Stimulated activated naive B cell treated with anti-CD40 and anti-IgM and Interleukin-4, amounts not matched to agents 10 μg/mL and 1 μg/mL and 100 μg/mL, for 72 hours (primary cell): ENCODE measurements at regions not wholly inside any gene's neighbourhood (a gene's known extent, or its start where the extent isn't known, plus 50 kb on each side); places are given as distances from the start of the nearest gene placed in this dataset.
"Not testable (repeated sequence)": the region's sequence is repeated elsewhere in the genome, so short reads cannot be mapped to it uniquely, and the experiment has no call there.

ENCODE experiments used
- ATAC-seq, 2 donors: fragments of 150-1000 bp; cut with Tn5 transposase; replicated peaks; 2 replicates each; pipeline ENCODE4 v1.10.0; 2021; ENCODE audit warnings: moderate library complexity in 1 of 2
- DNase-seq: peaks from one replicate; pipeline ENCODE4 v3.0.0; 2021
- H3K27ac Mint-ChIP-seq: one replicate; pipeline ENCODE4 v1.8.0; 2022; ENCODE audit warnings: mild to moderate bottlenecking, mixed read lengths
- H3K27me3 Mint-ChIP-seq, 2 donors: one replicate each; pipeline ENCODE4 v1.8.0; 2022; ENCODE audit warnings: mixed read lengths in 2 of 2
- H3K36me3 Mint-ChIP-seq, 2 donors: one replicate each; pipeline ENCODE4 v1.8.0; 2022; ENCODE audit warnings: mixed read lengths in 2 of 2, mild to moderate bottlenecking in 1 of 2
- H3K4me1 Mint-ChIP-seq, 2 donors: one replicate each; pipeline ENCODE4 v1.8.0; 2022; ENCODE audit warnings: mixed read lengths in 2 of 2, mild to moderate bottlenecking in 1 of 2
- H3K4me3 Mint-ChIP-seq, 2 donors: one replicate each; pipeline ENCODE4 v1.8.0; 2022; ENCODE audit warnings: mild to moderate bottlenecking in 2 of 2, mixed read lengths in 2 of 2, moderate library complexity in 1 of 2
- H3K9me3 Mint-ChIP-seq, 2 donors: one replicate each; pipeline ENCODE4 v1.8.0; 2022; ENCODE audit warnings: mixed read lengths in 2 of 2, mild to moderate bottlenecking in 1 of 2

DNA sequence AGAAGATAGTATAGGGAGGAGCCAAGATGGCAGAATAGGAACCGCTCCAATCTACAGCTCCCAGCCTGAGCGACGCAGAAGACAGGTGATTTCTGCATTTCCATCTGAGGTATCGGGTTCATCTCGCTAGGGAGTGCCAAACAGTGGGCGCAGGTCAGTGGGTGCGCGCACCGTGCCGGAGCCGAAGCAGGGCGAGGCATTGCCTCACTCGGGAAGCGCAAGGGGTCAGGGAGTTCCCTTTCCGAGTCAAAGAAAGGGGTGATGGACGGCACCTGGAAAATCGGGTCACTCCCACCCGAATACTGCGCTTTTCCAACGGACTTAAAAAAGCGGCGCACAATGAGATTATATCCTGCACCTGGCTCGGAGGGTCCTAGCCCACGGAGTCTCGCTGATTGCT lies 201.2 kb downstream of the CETN3 start:
- H3K27me3 Mint-ChIP-seq, H3K4me3 Mint-ChIP-seq, H3K36me3 Mint-ChIP-seq, DNase-seq, H3K4me1 Mint-ChIP-seq, ATAC-seq, H3K27ac Mint-ChIP-seq: not testable (repeated sequence)
- peaks cover 6 to 13% of the 10 kb centered on the region in 2 donors for H3K9me3 Mint-ChIP-seq

DNA sequence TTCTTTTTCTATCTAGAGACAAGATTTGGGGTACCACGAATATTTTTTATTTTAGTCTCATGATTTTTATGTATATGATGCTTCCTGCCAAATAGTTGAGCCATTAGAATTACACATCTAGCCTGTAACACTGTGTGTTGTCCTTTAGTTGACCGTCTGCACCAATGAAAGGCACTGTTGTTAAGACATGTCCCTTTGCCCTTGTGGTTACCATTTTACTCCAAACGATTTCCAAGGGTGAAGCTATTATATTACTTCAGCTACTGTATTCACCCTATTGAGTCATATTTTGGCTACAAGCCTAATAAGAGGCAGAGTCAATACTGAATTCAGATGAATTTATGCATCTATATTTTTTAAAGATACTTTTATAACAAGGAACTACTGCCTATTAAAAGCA lies 207.6 kb downstream of the CETN3 start:
- H3K27ac Mint-ChIP-seq: peak overlapping the region; percentile 75
- peaks cover 4 to 7% of the 10 kb centered on the region in 2 donors for H3K4me1 Mint-ChIP-seq
- peaks cover 11 to 12% of the 10 kb centered on the region in 2 donors for H3K27me3 Mint-ChIP-seq
- H3K4me3 Mint-ChIP-seq: no peak overlapping the region
- no peak for DNase-seq
- H3K9me3 Mint-ChIP-seq: peaks cover 6 to 12% of the 10 kb centered on the region in 2 donors
- peaks cover 0 to 5% of the 10 kb centered on the region in 2 donors for H3K36me3 Mint-ChIP-seq
- no peak for ATAC-seq

DNA sequence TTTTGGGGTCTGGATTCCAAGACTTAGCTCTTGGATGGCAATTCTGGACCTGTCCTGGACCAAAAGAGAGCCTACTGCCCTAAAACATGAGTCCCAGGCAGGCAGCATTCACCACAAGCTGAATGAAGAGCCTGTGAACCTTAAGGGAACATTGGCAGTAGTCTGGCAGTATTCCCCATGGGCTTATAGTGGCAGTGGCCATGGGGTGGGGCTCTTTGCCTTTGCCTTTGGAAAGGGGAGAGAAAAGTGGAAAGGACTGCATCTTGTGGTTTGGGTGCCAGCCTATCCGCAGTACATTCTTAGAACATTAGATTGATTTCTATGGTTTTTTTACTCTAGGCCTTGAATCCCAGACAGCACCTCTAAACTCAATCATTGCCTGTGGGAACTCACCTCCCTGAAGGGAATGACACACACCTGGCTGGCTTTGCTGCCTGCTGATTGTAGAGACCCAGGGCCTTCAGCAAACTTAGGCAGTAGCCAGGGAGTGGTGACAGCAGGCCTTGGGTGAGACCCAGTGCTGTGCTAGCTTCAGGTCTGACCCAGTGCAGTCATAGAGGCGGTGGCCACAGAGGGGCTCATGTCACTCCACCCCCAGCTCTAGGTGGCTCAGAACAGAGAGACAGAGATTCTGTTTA lies 216.3 kb downstream of the CETN3 start:
- no peak for DNase-seq
- peaks cover 0 to 4% of the 10 kb centered on the region in 2 donors for H3K36me3 Mint-ChIP-seq
- H3K4me3 Mint-ChIP-seq: no peak overlapping the region
- H3K9me3 Mint-ChIP-seq: peaks cover 3 to 6% of the 10 kb centered on the region in 2 donors
- peaks cover 11 to 24% of the 10 kb centered on the region in 2 donors for H3K27me3 Mint-ChIP-seq
- no peak for ATAC-seq
- H3K4me1 Mint-ChIP-seq: peaks cover 3 to 4% of the 10 kb centered on the region in 2 donors
- no peak overlapping the region for H3K27ac Mint-ChIP-seq

DNA sequence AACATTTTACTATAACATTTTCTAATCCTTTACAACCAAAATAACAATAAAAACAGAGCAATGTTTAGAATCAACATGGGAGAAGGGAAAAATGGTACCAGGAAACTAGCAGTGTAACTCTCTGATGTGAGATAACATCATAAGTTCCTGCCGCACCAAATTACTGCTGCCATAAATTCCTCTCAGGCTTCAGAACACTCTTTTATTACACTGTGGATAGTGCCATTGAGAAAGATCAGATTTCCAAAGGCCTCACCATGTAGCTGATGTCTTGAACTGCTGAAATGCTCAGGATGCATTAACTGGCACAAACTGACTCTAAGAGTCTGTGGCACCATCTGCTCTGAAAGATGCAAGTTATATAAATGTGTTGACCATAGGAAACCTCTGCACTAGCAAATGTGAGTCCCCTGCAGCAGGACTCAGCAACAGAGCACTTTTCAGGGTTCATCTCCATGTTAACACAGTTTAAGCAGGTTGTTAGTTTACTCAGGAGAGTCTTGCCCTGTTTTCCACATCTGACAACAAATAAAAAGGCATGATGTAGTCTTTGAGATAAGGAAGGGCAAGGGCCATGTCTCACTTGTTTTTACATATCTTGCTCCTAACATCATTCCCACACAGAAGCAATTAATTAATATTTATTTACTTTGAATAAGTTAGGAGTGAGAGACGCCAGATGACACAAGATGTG lies 218.1 kb downstream of the CETN3 start:
- ATAC-seq (no peak), DNase-seq (no peak)
- no peak overlapping the region for H3K4me3 Mint-ChIP-seq
- H3K9me3 Mint-ChIP-seq: peaks cover 3 to 6% of the 10 kb centered on the region in 2 donors
- H3K4me1 Mint-ChIP-seq: no peaks in the 10 kb centered on the region
- peaks cover 7 to 21% of the 10 kb centered on the region in 2 donors for H3K27me3 Mint-ChIP-seq
- peaks cover 0 to 4% of the 10 kb centered on the region in 2 donors for H3K36me3 Mint-ChIP-seq
- no peak overlapping the region for H3K27ac Mint-ChIP-seq

DNA sequence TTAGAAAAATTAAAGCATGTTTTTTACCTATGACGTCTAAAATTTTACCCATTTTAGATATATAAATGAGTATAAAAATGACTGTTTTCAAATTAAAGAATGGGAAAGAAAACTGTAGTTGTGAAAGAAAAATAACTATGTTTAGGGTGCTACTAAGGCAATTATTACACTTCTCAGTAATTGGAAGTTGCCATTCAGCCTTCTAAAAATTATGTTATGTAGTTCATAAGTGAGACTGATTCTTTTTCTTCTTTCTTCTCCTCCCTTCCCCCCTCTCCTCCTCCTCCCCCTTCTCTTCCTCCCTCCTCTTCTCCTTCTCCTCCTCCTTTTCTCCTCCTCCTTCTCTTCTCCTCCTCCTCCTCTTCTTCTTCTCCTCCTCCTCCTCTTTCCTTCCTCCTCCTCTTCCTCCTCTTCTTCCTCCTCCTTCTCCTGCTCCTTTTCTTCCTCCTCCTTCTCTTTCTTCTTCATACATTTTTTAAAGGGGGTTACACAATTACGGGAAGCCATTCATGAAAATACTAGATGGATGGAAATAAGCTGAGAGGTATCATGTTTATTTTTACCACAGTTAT lies 223.6 kb downstream of the CETN3 start:
- no peak for DNase-seq
- Mint-ChIP-seq H3K27me3 (peaks cover 0 to 11% of the 10 kb centered on the region in 2 donors), H3K36me3 (no peaks in the 10 kb centered on the region), H3K4me1 (peaks cover 11 to 13% of the 10 kb centered on the region in 2 donors), H3K27ac (no peak overlapping the region), H3K4me3 (no peak overlapping the region), H3K9me3 (no peaks in the 10 kb centered on the region)
- no peak for ATAC-seq

DNA sequence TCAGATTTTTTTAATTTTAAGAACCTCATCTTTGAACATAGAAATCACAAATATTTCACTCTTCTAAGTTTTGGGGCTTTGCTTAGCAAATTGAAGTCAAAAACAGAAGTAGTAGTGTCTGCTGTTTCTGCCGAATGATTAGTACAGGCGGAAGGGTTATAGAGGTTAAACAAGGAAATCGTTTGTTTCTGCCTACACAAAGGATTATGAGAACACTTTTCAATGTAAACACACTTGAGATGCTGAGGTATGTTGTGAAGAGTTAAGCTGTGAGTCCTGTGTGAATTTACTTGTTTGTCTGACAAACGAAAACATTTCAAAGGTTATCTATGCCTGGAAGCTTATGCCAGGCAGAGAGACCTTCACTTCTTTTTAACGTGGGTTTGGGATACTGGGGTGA lies 224.8 kb downstream of the CETN3 start:
- H3K4me1 Mint-ChIP-seq: peaks cover 12 to 13% of the 10 kb centered on the region in 2 donors

DNA sequence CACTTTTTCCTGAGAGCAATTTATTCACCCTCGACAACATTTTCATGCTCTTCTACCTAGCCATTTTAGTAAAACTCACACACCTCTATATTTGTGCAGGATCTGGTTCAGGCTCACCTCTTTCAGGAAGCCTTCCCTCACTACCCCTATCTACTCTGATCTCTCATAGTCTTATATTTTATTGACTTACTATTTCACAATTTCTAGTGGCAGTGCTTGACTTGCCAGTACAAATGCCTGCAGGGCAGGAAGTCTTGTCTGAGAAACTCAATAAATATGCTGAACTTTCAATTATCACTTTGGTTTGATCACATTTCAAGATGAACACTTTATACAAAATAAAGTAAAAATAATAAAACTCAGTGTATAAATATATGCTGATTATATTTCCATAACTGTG lies 226.8 kb downstream of the CETN3 start:
- H3K27me3 Mint-ChIP-seq: no peaks in the 10 kb centered on the region
- no peak overlapping the region for H3K27ac Mint-ChIP-seq

More for the DNA sequence above, 224.8 kb downstream of the CETN3 start:
- Mint-ChIP-seq H3K4me3 (peak overlapping the region in 1 of 2 donors; percentile 38), H3K9me3 (no peaks in the 10 kb centered on the region), H3K27ac (peak overlapping the region; percentile 81), H3K27me3 (peaks cover 0 to 7% of the 10 kb centered on the region in 2 donors), H3K36me3 (no peaks in the 10 kb centered on the region)
- ATAC-seq (no peak), DNase-seq (no peak)

DNA sequence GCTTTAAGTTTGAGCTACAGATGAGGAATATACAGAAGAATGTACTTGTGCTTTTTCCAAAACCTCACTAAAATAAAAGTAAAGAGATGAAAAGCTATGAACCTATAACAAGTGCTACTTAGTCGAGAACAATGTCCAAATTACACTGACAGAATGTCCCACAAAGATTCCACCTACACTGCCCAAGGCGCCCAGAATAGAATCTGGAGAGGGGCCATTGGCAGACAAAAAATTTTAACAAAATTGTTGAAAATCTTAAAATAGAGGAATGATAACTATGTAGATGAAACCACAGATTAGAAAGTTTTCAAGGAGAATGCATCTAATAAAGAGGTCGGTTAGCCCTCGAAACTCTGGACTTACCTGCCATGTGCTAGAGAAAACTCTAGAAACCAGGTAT lies 235.3 kb downstream of the CETN3 start:
- DNase-seq: no peak

More for the DNA sequence above, 226.8 kb downstream of the CETN3 start:
- ATAC-seq (no peak), DNase-seq (no peak)
- Mint-ChIP-seq H3K36me3 (no peaks in the 10 kb centered on the region), H3K9me3 (peaks cover 3 to 5% of the 10 kb centered on the region in 2 donors), H3K4me3 (no peak overlapping the region), H3K4me1 (peaks cover 12 to 13% of the 10 kb centered on the region in 2 donors)

DNA sequence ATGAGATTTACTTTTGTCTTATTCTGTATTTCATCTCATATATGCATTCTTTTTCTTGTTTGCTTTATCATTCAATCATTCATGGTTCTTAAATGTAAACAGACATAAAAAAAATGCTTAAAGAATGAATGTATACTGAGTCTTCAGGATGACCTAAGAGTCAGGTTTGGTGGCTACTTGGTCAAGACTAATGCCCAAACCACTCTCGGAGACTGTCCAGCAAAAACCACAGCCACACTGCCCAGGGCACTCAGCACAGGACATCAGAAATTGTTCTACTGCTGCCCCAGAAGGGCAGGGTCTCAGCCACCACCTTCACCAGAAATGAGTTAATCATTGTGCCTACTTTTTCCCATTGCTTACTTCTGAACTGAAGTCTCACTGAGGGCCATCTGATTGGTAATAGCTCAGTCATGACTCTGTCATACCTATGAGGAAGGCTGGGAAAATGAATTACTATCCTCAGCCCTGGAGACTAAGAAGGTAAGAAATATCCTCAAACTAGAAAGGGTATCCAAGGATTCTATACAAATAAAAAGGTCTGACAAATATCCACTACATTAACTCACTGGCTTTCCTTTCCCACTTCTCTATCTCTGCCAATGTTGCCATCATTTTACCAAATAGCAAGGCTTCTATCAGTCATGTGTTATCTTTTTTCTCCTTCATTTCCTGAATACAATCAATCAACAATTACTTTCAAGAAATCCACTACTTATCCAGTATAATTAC lies 236.1 kb downstream of the CETN3 start:
- H3K4me3 Mint-ChIP-seq: no peak overlapping the region
- H3K27ac Mint-ChIP-seq: no peak overlapping the region
- H3K27me3 Mint-ChIP-seq: peaks cover 0 to 6% of the 10 kb centered on the region in 2 donors
- DNase-seq (no peak), ATAC-seq (no peak)
- H3K4me1 Mint-ChIP-seq: peaks cover 2 to 18% of the 10 kb centered on the region in 2 donors
- H3K36me3 Mint-ChIP-seq: peaks cover 3 to 10% of the 10 kb centered on the region in 2 donors
- H3K9me3 Mint-ChIP-seq: peaks cover 8 to 9% of the 10 kb centered on the region in 2 donors

More for the DNA sequence above, 235.3 kb downstream of the CETN3 start:
- Mint-ChIP-seq H3K27ac (no peak overlapping the region), H3K9me3 (peaks cover 8 to 9% of the 10 kb centered on the region in 2 donors), H3K36me3 (peaks cover 3 to 10% of the 10 kb centered on the region in 2 donors), H3K27me3 (peaks cover 0 to 6% of the 10 kb centered on the region in 2 donors), H3K4me3 (no peak overlapping the region), H3K4me1 (peaks cover 0 to 11% of the 10 kb centered on the region in 2 donors)
- no peak for ATAC-seq

DNA sequence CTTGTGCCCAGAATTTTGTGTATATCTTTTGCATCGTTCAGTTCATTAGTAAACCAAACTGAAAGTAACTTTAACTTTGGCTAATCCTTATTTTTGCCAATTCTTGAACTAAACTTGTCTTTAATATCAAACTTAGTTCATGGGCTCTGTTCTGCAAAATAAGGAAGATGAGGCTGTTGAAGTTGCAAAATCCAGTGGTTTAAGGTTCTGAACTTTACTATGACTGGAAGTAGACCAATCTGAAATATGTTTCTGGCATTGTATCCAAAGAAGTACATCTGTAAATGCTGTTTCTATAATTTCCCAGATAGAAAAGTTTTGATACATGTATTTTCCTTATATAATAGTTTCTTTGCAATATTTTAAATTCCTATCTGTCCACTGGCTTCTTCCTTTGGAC lies 238.1 kb downstream of the CETN3 start:
- peaks cover 0 to 5% of the 10 kb centered on the region in 2 donors for H3K9me3 Mint-ChIP-seq
- ATAC-seq (no peak), DNase-seq (no peak)
- no peak overlapping the region for H3K27ac Mint-ChIP-seq
- peaks cover under 1 to 6% of the 10 kb centered on the region in 2 donors for H3K27me3 Mint-ChIP-seq
- no peak overlapping the region for H3K4me3 Mint-ChIP-seq
- peaks cover 3% of the 10 kb centered on the region in 2 donors for H3K36me3 Mint-ChIP-seq
- H3K4me1 Mint-ChIP-seq: peaks cover 3 to 27% of the 10 kb centered on the region in 2 donors

DNA sequence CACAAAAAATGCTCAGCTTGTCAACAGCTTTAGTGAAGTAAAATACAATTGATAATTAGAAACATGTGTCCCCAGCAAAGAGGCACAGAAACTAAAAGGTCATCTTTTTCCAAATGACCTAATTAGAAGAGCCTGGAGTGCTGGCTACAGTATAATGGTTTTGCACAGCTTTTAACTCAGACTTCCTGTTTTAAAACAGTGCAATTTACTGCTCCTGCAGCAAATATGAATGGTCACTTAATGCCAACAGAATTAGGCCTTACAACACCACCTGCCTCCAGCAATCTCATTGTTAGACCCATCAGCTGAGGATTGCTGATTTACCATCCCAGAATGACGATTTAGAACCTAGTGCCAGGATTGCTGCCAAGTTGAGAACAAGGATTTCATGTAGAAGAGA lies 239.3 kb downstream of the CETN3 start:
- Mint-ChIP-seq H3K27me3 (peaks cover 0 to 5% of the 10 kb centered on the region in 2 donors), H3K9me3 (no peaks in the 10 kb centered on the region), H3K36me3 (no peaks in the 10 kb centered on the region), H3K4me1 (peaks cover 3 to 27% of the 10 kb centered on the region in 2 donors), H3K4me3 (no peak overlapping the region), H3K27ac (no peak overlapping the region)
- ATAC-seq (peak; percentile 29 to 44), DNase-seq (no peak)

DNA sequence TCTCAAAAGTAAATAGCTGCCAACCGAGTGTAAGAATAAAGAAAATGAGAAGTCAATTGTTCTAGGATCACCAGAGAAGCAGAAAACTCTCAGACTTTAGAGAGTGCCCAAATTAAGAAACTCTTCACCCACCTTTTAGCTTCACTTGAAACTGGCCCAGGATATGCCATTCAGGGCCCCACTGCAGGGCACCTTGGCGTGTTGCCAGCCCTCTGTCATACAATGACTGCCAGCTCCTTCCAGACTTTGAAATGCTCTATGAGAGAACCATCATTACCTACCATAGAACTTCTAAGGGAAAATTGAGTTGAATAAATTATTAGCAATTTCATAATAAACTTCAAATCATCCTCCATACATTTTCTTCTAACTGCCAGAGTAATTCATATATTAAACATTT lies 240.5 kb downstream of the CETN3 start:
- Mint-ChIP-seq H3K27ac (no peak overlapping the region), H3K27me3 (peaks cover 0 to 5% of the 10 kb centered on the region in 2 donors), H3K4me3 (no peak overlapping the region), H3K9me3 (no peaks in the 10 kb centered on the region), H3K4me1 (peaks cover 3 to 27% of the 10 kb centered on the region in 2 donors), H3K36me3 (no peaks in the 10 kb centered on the region)
- ATAC-seq (no peak), DNase-seq (no peak)

DNA sequence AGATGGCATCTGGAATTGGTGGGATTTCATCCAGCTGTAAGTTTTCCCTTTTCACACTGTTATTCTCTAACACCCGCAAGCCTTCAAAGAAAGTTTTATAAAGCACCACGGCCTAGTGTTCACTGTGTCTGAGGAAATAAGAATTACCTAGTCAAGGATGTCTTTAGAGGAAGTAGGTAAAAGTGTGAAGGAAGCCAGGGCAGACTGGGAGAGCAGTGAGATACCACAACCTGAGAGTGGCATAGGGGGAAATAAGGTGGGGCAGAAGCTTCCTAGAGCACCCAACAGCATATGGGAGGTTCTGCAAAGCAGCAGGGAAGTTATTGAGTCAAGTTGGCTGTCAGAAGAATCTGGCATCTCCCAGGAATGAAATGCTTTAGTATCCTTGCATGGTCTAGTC lies 241.2 kb downstream of the CETN3 start:
- Mint-ChIP-seq H3K27me3 (peaks cover 0 to 5% of the 10 kb centered on the region in 2 donors), H3K4me1 (peaks cover 3 to 27% of the 10 kb centered on the region in 2 donors), H3K36me3 (no peaks in the 10 kb centered on the region), H3K4me3 (no peak overlapping the region), H3K9me3 (no peaks in the 10 kb centered on the region), H3K27ac (no peak overlapping the region)
- ATAC-seq (peak; percentile 84 to 85), DNase-seq (no peak)

DNA sequence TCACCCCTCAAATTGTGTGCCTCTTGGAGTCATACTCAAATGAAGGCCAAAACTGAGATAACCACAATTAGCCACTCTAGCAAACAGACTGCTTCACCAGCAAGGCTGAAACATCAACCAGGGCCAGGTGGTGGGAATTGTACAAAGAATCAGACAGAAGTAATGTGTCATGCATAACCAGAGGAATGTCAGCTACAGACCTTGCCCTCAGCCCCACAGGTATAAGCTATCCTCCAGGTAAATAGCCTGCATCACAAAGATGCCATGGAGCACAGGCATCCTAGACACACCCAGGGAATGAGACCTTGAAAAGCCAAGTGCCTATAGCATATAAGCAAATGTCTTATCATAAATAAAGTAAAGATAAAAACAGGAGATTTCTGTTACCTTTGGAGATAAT lies 242.7 kb downstream of the CETN3 start:
- Mint-ChIP-seq H3K9me3 (no peaks in the 10 kb centered on the region), H3K4me3 (no peak overlapping the region), H3K27me3 (peaks cover 0 to 5% of the 10 kb centered on the region in 2 donors), H3K27ac (no peak overlapping the region), H3K4me1 (peaks cover 3 to 27% of the 10 kb centered on the region in 2 donors), H3K36me3 (no peaks in the 10 kb centered on the region)
- DNase-seq: no peak
- ATAC-seq: no peak
